ENCODE measurements at regions not wholly inside any gene's neighbourhood (a gene's known extent, or its start where the extent isn't known, plus 50 kb on each side); places are given as distances from the start of the nearest gene placed in this dataset.
"Not testable (repeated sequence)": the region's sequence is repeated elsewhere in the genome, so short reads cannot be mapped to it uniquely, and the experiment has no call there.

- TF ChIP-seq CTCF (IDR thresholded peaks at IDR 0.05; ENCODE audit: unreplicated experiment), result no peak
- H3K4me3 Mint-ChIP-seq (ENCODE audit: unreplicated experiment), result no peak overlapping the region
- no peak for DNase-seq (ENCODE audit: low spot score)
- peaks cover 5% of the 10 kb centered on the region for H3K9me3 Mint-ChIP-seq (ENCODE audit: unreplicated experiment)
- no peak overlapping the region for H3K27ac Mint-ChIP-seq (ENCODE audit: unreplicated experiment)
- peaks cover 6% of the 10 kb centered on the region for H3K36me3 Mint-ChIP-seq (ENCODE audit: low read depth, unreplicated experiment)
- no peaks in the 10 kb centered on the region for H3K27me3 Mint-ChIP-seq (ENCODE audit: unreplicated experiment)
- no peaks in the 10 kb centered on the region for H3K4me1 Mint-ChIP-seq (ENCODE audit: unreplicated experiment)
Measured at GRCh38 chr5:71821029-71821428, 102.0 kb downstream of the CARTPT start.

- not testable (repeated sequence) for H3K4me3 Mint-ChIP-seq (ENCODE audit: unreplicated experiment); H3K27me3 Mint-ChIP-seq (ENCODE audit: unreplicated experiment); DNase-seq (ENCODE audit: low spot score); H3K27ac Mint-ChIP-seq (ENCODE audit: unreplicated experiment); H3K4me1 Mint-ChIP-seq (ENCODE audit: unreplicated experiment)
- Mint-ChIP-seq H3K9me3 (ENCODE audit: unreplicated experiment) (peaks cover 12% of the 10 kb centered on the region), H3K36me3 (ENCODE audit: low read depth, unreplicated experiment) (peaks cover 10% of the 10 kb centered on the region)
Measured at GRCh38 chr5:71822065-71822464, 103.0 kb downstream of the CARTPT start.

GRCh38 chr5:71825992-71826391, 106.9 kb downstream of the CARTPT start:
- H3K36me3 Mint-ChIP-seq (ENCODE audit: low read depth, unreplicated experiment), result peaks cover 11% of the 10 kb centered on the region
- H3K4me1 Mint-ChIP-seq (ENCODE audit: unreplicated experiment), result peaks cover 9% of the 10 kb centered on the region
- no peak for TF ChIP-seq CTCF (IDR thresholded peaks at IDR 0.05; ENCODE audit: unreplicated experiment)
- DNase-seq (ENCODE audit: low spot score), result no peak
- H3K27me3 Mint-ChIP-seq (ENCODE audit: unreplicated experiment), result peaks cover 4% of the 10 kb centered on the region
- no peak overlapping the region for H3K4me3 Mint-ChIP-seq (ENCODE audit: unreplicated experiment)
- H3K27ac Mint-ChIP-seq (ENCODE audit: unreplicated experiment), result no peak overlapping the region
- peaks cover 13% of the 10 kb centered on the region for H3K9me3 Mint-ChIP-seq (ENCODE audit: unreplicated experiment)

GRCh38 chr5:71828291-71829040, 109.4 kb downstream of the CARTPT start:
- DNase-seq (ENCODE audit: low spot score), result no peak
- peaks cover 13% of the 10 kb centered on the region for H3K9me3 Mint-ChIP-seq (ENCODE audit: unreplicated experiment)
- no peak for TF ChIP-seq CTCF (IDR thresholded peaks at IDR 0.05; ENCODE audit: unreplicated experiment)
- no peak overlapping the region for H3K4me3 Mint-ChIP-seq (ENCODE audit: unreplicated experiment)
- H3K36me3 Mint-ChIP-seq (ENCODE audit: low read depth, unreplicated experiment), result peaks cover 11% of the 10 kb centered on the region
- H3K27me3 Mint-ChIP-seq (ENCODE audit: unreplicated experiment), result peaks cover 4% of the 10 kb centered on the region
- H3K4me1 Mint-ChIP-seq (ENCODE audit: unreplicated experiment), result peaks cover 13% of the 10 kb centered on the region
- no peak overlapping the region for H3K27ac Mint-ChIP-seq (ENCODE audit: unreplicated experiment)

- Mint-ChIP-seq H3K4me3 (ENCODE audit: unreplicated experiment) (no peak overlapping the region), H3K36me3 (ENCODE audit: low read depth, unreplicated experiment) (peaks cover 9% of the 10 kb centered on the region), H3K27ac (ENCODE audit: unreplicated experiment) (no peak overlapping the region), H3K4me1 (ENCODE audit: unreplicated experiment) (peaks cover 13% of the 10 kb centered on the region), H3K27me3 (ENCODE audit: unreplicated experiment) (peaks cover 4% of the 10 kb centered on the region), H3K9me3 (ENCODE audit: unreplicated experiment) (peaks cover 13% of the 10 kb centered on the region)
- no peak for DNase-seq (ENCODE audit: low spot score)
- TF ChIP-seq CTCF (IDR thresholded peaks at IDR 0.05; ENCODE audit: unreplicated experiment), result no peak
Measured at GRCh38 chr5:71829206-71829605, 110.1 kb downstream of the CARTPT start.
